ENCODE measurements at regions not wholly inside any gene's neighbourhood (a gene's known extent, or its start where the extent isn't known, plus 50 kb on each side); places are given as distances from the start of the nearest gene placed in this dataset.
"Not testable (repeated sequence)": the region's sequence is repeated elsewhere in the genome, so short reads cannot be mapped to it uniquely, and the experiment has no call there.

GRCh38 chr13:48590141-48590901 is 57.4 kb upstream of the RCBTB2 start:
- 69 to 80% (median 72%) methylated on average over 5 of the region's 5 CpGs for WGBS, 3 donors
- Histone ChIP-seq H3K4me1 (ENCODE audit: insufficient read depth) (peaks cover 7% of the 10 kb centered on the region), H3K9me3 (no peaks in the 10 kb centered on the region), H3K36me3 (no peaks in the 10 kb centered on the region), H3K27ac (no peak overlapping the region), H3K27me3 (no peaks in the 10 kb centered on the region), H3K4me3 (no peak overlapping the region)
- intact Hi-C loops (cut with DNase I): loop anchor here in 3 of 4 donors (10.0 kb wide), 1 partner anchor 174 kb away; no protein-coding TSS in a partner anchor
- TF ChIP-seq POLR2A (IDR thresholded peaks at IDR 0.05) (no peak), EP300 (IDR thresholded peaks at IDR 0.05) (no peak), CTCF (IDR thresholded peaks at IDR 0.05) (no peak)
- DNase-seq: no peak

GRCh38 chr13:48591124-48591872 is 58.4 kb upstream of the RCBTB2 start:
- not testable (repeated sequence) for H3K27me3 ChIP-seq; H3K36me3 ChIP-seq; H3K4me3 ChIP-seq; DNase-seq; H3K9me3 ChIP-seq; H3K27ac ChIP-seq; H3K4me1 ChIP-seq (ENCODE audit: insufficient read depth)
- WGBS, 3 donors: 86 to 90% (median 89%) methylated on average over 12 of the region's 12 CpGs
- intact Hi-C loops (cut with DNase I): loop anchor here in 3 of 4 donors (10.0 kb wide), 1 partner anchor 174 kb away; no protein-coding TSS in a partner anchor

- no peak overlapping the region for H3K27ac ChIP-seq
- no peak overlapping the region for H3K4me3 ChIP-seq
- WGBS, 3 donors: 79 to 84% (median 81%) methylated on average over 4 of the region's 4 CpGs
- no peaks in the 10 kb centered on the region for H3K27me3 ChIP-seq
- H3K4me1 ChIP-seq (ENCODE audit: insufficient read depth): no peaks in the 10 kb centered on the region
- H3K36me3 ChIP-seq: no peaks in the 10 kb centered on the region
- no peak for TF ChIP-seq EP300 (IDR thresholded peaks at IDR 0.05)
- intact Hi-C loops (cut with DNase I): loop anchor here in 3 of 4 donors (10.0 kb wide), 1 partner anchor 173 kb away; no protein-coding TSS in a partner anchor
- no peaks in the 10 kb centered on the region for H3K9me3 ChIP-seq
- DNase-seq: no peak
These were observed 59.2 kb upstream of the RCBTB2 start for GRCh38 chr13:48591889-48592687.

GRCh38 chr13:48592688-48593049 is 59.8 kb upstream of the RCBTB2 start:
- no peak for DNase-seq
- Histone ChIP-seq H3K9me3 (no peaks in the 10 kb centered on the region), H3K27ac (no peak overlapping the region), H3K27me3 (no peaks in the 10 kb centered on the region), H3K4me1 (ENCODE audit: insufficient read depth) (no peaks in the 10 kb centered on the region), H3K36me3 (no peaks in the 10 kb centered on the region), H3K4me3 (no peak overlapping the region)
- no peak for TF ChIP-seq POLR2A (IDR thresholded peaks at IDR 0.05)
- TF ChIP-seq EP300 (IDR thresholded peaks at IDR 0.05): no peak
- no peak for TF ChIP-seq CTCF (IDR thresholded peaks at IDR 0.05)
- intact Hi-C loops (cut with DNase I): loop anchor here in 3 of 4 donors (10.0 kb wide), 1 partner anchor 172 kb away; no protein-coding TSS in a partner anchor
- 68 to 78% (median 77%) methylated on average over 1 of the region's 1 CpG for WGBS, 3 donors

GRCh38 chr13:48593536-48593935 is 60.2 kb upstream of the CYSLTR2 start:
- Histone ChIP-seq H3K36me3 (no peaks in the 10 kb centered on the region), H3K4me3 (no peak overlapping the region), H3K9me3 (no peaks in the 10 kb centered on the region), H3K4me1 (ENCODE audit: insufficient read depth) (no peaks in the 10 kb centered on the region), H3K27ac (no peak overlapping the region), H3K27me3 (no peaks in the 10 kb centered on the region)
- WGBS, 3 donors: 87 to 90% (median 89%) methylated on average over 4 of the region's 4 CpGs
- no peak for DNase-seq
- TF ChIP-seq CTCF (IDR thresholded peaks at IDR 0.05): no peak
- TF ChIP-seq EP300 (IDR thresholded peaks at IDR 0.05): no peak
- TF ChIP-seq POLR2A (IDR thresholded peaks at IDR 0.05): no peak
- intact Hi-C loops (cut with DNase I): loop anchor here in 3 of 4 donors (10.0 kb wide), 1 partner anchor 171 kb away; no protein-coding TSS in a partner anchor

Data from ovary (tissue), 7 donors.